Gastroesophageal sphincter (tissue), 3 donors: ENCODE measurements at regions not wholly inside any gene's neighbourhood (a gene's known extent, or its start where the extent isn't known, plus 50 kb on each side); places are given as distances from the start of the nearest gene placed in this dataset.

Source experiments
- POLR2A ChIP-seq, 2 donors: fragments of 450-650 bp; IDR thresholded peaks; one replicate each; pipeline ENCODE4 v1.6.1; 2017; ENCODE audit warnings: antibody characterized with exemption in 2 of 2, mild to moderate bottlenecking in 2 of 2, moderate library complexity in 1 of 2
- POLR2AphosphoS5 ChIP-seq: sonication (generic); formaldehyde crosslinking; IDR thresholded peaks from one replicate; pipeline ENCODE4 v1.6.1; 2017; ENCODE audit warnings: antibody characterized with exemption
- TF ChIP-seq, protein P1 (sequence below), 4 experiments: fragments of 200-600 bp in 2 of 4; fragments of 450-650 bp in 2 of 4; sonication (generic) in 1 of 4; IDR thresholded peaks; one replicate each; pipeline ENCODE4 v1.5.1; 2017 to 2019; ENCODE audit warnings: antibody characterized with exemption in 4 of 4, mild to moderate bottlenecking in 2 of 4, moderate library complexity in 2 of 4

DNA sequence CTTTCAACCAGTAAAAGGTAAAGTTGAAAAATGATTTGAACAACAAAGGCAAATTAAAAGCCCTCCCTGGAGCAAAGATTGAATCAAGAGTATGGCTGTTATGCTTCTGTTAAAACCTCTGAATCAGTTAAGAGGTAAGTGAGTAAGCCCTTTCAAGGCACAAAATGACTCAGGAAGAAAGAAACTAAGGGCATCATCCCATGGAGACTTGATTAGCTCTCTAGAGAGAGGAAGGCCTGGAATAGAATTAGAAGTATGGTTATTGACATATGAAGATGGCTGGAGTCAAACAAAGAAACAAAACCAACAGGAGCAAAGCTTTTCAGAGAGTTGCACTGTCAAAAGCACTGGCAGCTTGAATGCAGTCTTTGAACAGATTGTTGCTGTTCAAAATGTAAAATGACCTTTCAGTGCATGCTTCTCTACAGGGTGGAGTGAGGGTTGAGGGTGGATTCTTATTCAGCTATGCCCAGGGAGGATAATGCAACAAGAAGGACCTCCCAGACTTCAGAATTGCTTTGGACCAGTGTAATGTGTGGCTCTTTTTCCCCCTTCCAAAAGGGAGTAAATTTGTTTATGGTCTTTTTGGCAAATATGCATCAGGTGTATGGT, 365.5 kb downstream of the GBA3 start:
- TF ChIP-seq POLR2A (IDR thresholded peaks at IDR 0.05) (no peak), POLR2AphosphoS5 (no peak)
- TF ChIP-seq, protein P1, sequence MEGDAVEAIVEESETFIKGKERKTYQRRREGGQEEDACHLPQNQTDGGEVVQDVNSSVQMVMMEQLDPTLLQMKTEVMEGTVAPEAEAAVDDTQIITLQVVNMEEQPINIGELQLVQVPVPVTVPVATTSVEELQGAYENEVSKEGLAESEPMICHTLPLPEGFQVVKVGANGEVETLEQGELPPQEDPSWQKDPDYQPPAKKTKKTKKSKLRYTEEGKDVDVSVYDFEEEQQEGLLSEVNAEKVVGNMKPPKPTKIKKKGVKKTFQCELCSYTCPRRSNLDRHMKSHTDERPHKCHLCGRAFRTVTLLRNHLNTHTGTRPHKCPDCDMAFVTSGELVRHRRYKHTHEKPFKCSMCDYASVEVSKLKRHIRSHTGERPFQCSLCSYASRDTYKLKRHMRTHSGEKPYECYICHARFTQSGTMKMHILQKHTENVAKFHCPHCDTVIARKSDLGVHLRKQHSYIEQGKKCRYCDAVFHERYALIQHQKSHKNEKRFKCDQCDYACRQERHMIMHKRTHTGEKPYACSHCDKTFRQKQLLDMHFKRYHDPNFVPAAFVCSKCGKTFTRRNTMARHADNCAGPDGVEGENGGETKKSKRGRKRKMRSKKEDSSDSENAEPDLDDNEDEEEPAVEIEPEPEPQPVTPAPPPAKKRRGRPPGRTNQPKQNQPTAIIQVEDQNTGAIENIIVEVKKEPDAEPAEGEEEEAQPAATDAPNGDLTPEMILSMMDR (IDR thresholded peaks at IDR 0.05): no peak
